Effector CD8-positive, alpha-beta T cell (primary cell): ENCODE measurements at regions not wholly inside any gene's neighbourhood (a gene's known extent, or its start where the extent isn't known, plus 50 kb on each side); places are given as distances from the start of the nearest gene placed in this dataset.

Experiments
- DNase-seq: peaks from one replicate; lab custom pipeline; 2025; lab: John Stamatoyannopoulos, UW

- DNase-seq: no peak
These were observed 498.9 kb upstream of the MGMT start for GRCh38 chr10:128967980-128968756.

GRCh38 chr10:128969551-128969950 is 497.5 kb upstream of the MGMT start:
- no peak for DNase-seq

GRCh38 chr10:128971374-128972035 is 495.5 kb upstream of the MGMT start:
- no peak for DNase-seq

GRCh38 chr10:128972036-128972405 is 495.0 kb upstream of the MGMT start:
- DNase-seq: no peak

GRCh38 chr10:128973221-128973620 is 493.8 kb upstream of the MGMT start:
- DNase-seq: no peak

GRCh38 chr10:128976856-128977255 is 490.2 kb upstream of the MGMT start:
- no peak for DNase-seq

GRCh38 chr10:128978211-128978610 is 488.8 kb upstream of the MGMT start:
- DNase-seq: no peak

- no peak for DNase-seq
These were observed 487.6 kb upstream of the MGMT start for GRCh38 chr10:128979405-128979804.

- DNase-seq: no peak
These were observed 485.8 kb upstream of the MGMT start for GRCh38 chr10:128981251-128981650.

GRCh38 chr10:128981881-128982615 is 485.0 kb upstream of the MGMT start:
- no peak for DNase-seq

GRCh38 chr10:128982616-128982915 is 484.5 kb upstream of the MGMT start:
- no peak for DNase-seq

GRCh38 chr10:128985036-128985435 is 482.0 kb upstream of the MGMT start:
- no peak for DNase-seq

- no peak for DNase-seq
These were observed 476.1 kb upstream of the MGMT start for GRCh38 chr10:128990986-128991385.

GRCh38 chr10:128992770-128993169 is 474.3 kb upstream of the MGMT start:
- DNase-seq: no peak

- no peak for DNase-seq
These were observed 473.6 kb upstream of the MGMT start for GRCh38 chr10:128993443-128993842.

- no peak for DNase-seq
These were observed 473.0 kb upstream of the MGMT start for GRCh38 chr10:128993911-128994538.

- DNase-seq: no peak
These were observed 472.4 kb upstream of the MGMT start for GRCh38 chr10:128994598-128995143.

GRCh38 chr10:128995676-128996075 is 471.4 kb upstream of the MGMT start:
- DNase-seq: no peak

GRCh38 chr10:128996092-128996491 is 470.9 kb upstream of the MGMT start:
- DNase-seq: no peak

- DNase-seq: no peak
These were observed 468.8 kb upstream of the MGMT start for GRCh38 chr10:128998101-128998805.

- no peak for DNase-seq
These were observed 462.6 kb upstream of the MGMT start for GRCh38 chr10:129004398-129004797.

GRCh38 chr10:129005080-129005479 is 462.0 kb upstream of the MGMT start:
- DNase-seq: no peak
